ENCODE measurements at regions not wholly inside any gene's neighbourhood (a gene's known extent, or its start where the extent isn't known, plus 50 kb on each side); places are given as distances from the start of the nearest gene placed in this dataset.

DNA sequence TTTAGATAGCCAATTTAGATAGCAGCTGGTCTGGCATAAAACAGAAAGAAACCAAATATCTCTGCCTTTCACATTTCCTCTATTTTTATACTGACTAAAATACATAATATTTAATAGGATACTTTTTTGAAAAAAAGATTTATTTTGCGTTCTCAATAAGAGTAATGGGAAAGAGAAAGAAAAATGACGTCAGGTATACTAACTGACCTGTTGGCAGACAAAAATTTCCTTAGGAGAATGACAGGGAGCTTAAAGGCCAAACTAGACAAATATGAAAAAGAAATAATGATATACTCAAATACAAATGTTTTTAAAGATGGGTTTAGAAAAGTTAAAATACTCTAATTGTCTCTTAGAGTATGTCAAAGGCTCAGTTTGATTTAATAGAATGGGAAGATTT, 309.4 kb upstream of the ADGRL3 start:
- no peak for TF ChIP-seq CTCF (conservative IDR thresholded peaks at IDR 0.05; ENCODE audit: low read depth, low read length)
- TF ChIP-seq EZH2 (IDR thresholded peaks at IDR 0.05; ENCODE audit: borderline replicate concordance, low read depth, low read length, poor library complexity, severe bottlenecking) = no peak
